HCT116 (cell line): ENCODE measurements at regions not wholly inside any gene's neighbourhood (a gene's known extent, or its start where the extent isn't known, plus 50 kb on each side); places are given as distances from the start of the nearest gene placed in this dataset.
A peak's percentile ranks its signal among the peaks of the same experiment; 100 is the strongest.

Source experiments
- ATAC-seq: fragments of 200-7000 bp; cut with Tn5 transposase; 2 replicates; pipeline ENCODE4 v1.9.1; 2020; ENCODE audit warnings: mild to moderate bottlenecking, moderate library complexity
- BruUV-seq: library from RNA; stranded (reverse); fragments of 400-500 nt; replicated peaks from 2 replicates; lab custom pipeline; 2021; lab: Mats Ljungman, UMichigan
- CTCF ChIA-PET: fragments of 300-600 bp; sonication (Branson Sonifier 250); formaldehyde crosslinking; loops from one replicate; lab custom pipeline; 2021; ENCODE audit warnings: antibody characterized with exemption; lab: Charles Lee
- POLR2A ChIA-PET: fragments of 300-600, 350-600 bp; sonication (Branson Sonifier 250); formaldehyde crosslinking; loops from one replicate; lab custom pipeline; 2021; ENCODE audit warnings: antibody characterized with exemption; lab: Charles Lee
- RAD21 ChIA-PET, 2 experiments: fragments of 300-600 bp; sonication (Branson Sonifier 250); formaldehyde crosslinking; loops; one replicate each; lab custom pipeline; 2023; ENCODE audit warnings: low total read pairs in 2 of 2; ENCODE audit not compliant: uncharacterized antibody in 2 of 2, unreplicated experiment in 2 of 2, low non-redundant PET in 1 of 2; lab: Charles Lee
- DNase-seq: peaks from one replicate; pipeline ENCODE4 v3.0.0-alpha.2; 2010; ENCODE audit warnings: low read depth, low spot score
- H2AFZ ChIP-seq: fragments of 200-600 bp; shearing (Covaris generic), sonication (generic); 2 replicates; pipeline ENCODE4 v1.6.1; 2017; ENCODE audit warnings: low read depth, mixed run types, mixed read lengths, antibody characterized with exemption, low read length; ENCODE audit not compliant: poor library complexity, severe bottlenecking
- H3K27ac ChIP-seq: 2 replicates; pipeline ENCODE4 v1.5.1; 2012; ENCODE audit warnings: low read depth, low read length
- H3K27me3 ChIP-seq: fragments of 200-600 bp; sonication (generic); 2 replicates; pipeline ENCODE4 v1.6.1; 2016; ENCODE audit warnings: mixed run types, low read length, mixed read lengths; ENCODE audit not compliant: insufficient read depth
- H3K36me3 ChIP-seq, 2 experiments: fragments of 200-500 bp in 1 of 2; fragments of 200-600 bp in 1 of 2; sonication (Bioruptor generic) in 1 of 2; sonication (generic) in 1 of 2; 2 replicates each; pipeline versions ENCODE4 v1.5.1 to v1.6.1; 2014 to 2016; ENCODE audit warnings: low read length in 2 of 2, inconsistent platforms in 1 of 2, mixed read lengths in 1 of 2, mixed run types in 1 of 2; ENCODE audit not compliant: insufficient read depth in 2 of 2, control insufficient read depth in 1 of 2
- H3K4me1 ChIP-seq, 2 experiments: fragments of 200-600 bp in 1 of 2; sonication (generic) in 1 of 2; 2 replicates each; pipeline versions ENCODE4 v1.5.1 to v1.6.1; 2012 to 2017; ENCODE audit warnings: low read length in 2 of 2, inconsistent platforms in 1 of 2, mild to moderate bottlenecking in 1 of 2, mixed read lengths in 1 of 2, mixed run types in 1 of 2, moderate library complexity in 1 of 2; ENCODE audit not compliant: insufficient read depth in 2 of 2, control insufficient read depth in 1 of 2
- H3K4me2 ChIP-seq: fragments of 200-600 bp; sonication (generic); 2 replicates; pipeline ENCODE4 v1.6.1; 2017; ENCODE audit warnings: mixed run types, low read length, mixed read lengths
- H3K4me3 ChIP-seq, 2 experiments: fragments of 200-600 bp in 1 of 2; sonication (generic) in 1 of 2; replicated peaks in 1 of 2; 2 replicates each; pipeline ENCODE4 v1.5.1; 2011 to 2016; ENCODE audit warnings: low read length in 2 of 2, control low read depth in 1 of 2, low read depth in 1 of 2, mild to moderate bottlenecking in 1 of 2, mixed read lengths in 1 of 2, mixed run types in 1 of 2
- H3K79me2 ChIP-seq: fragments of 200-600 bp; sonication (generic); 2 replicates; pipeline ENCODE4 v1.6.1; 2017; ENCODE audit warnings: mild to moderate bottlenecking, mixed run types, low read length, moderate library complexity, mixed read lengths; ENCODE audit not compliant: insufficient read depth
- H3K9ac ChIP-seq: fragments of 200-600 bp; sonication (generic); 2 replicates; pipeline ENCODE4 v1.6.1; 2016; ENCODE audit warnings: low read length, mixed read lengths
- H3K9me2 ChIP-seq: fragments of 200-600 bp; sonication (generic), shearing (Covaris generic); 2 replicates; pipeline ENCODE4 v1.6.1; 2017; ENCODE audit warnings: mixed run types, mild to moderate bottlenecking, moderate library complexity; ENCODE audit not compliant: insufficient read depth
- H3K9me3 ChIP-seq, 2 experiments: fragments of 200-500 bp in 1 of 2; fragments of 200-600 bp in 1 of 2; sonication (Bioruptor generic) in 1 of 2; sonication (generic) in 1 of 2; 2 replicates each; pipeline ENCODE4 v1.6.1; 2014 to 2017; ENCODE audit warnings: low read length in 2 of 2, mixed read lengths in 2 of 2, inconsistent platforms in 1 of 2, low read depth in 1 of 2, mild to moderate bottlenecking in 1 of 2, mixed run types in 1 of 2, moderate library complexity in 1 of 2; ENCODE audit not compliant: control insufficient read depth in 1 of 2, insufficient read depth in 1 of 2
- H4K20me1 ChIP-seq: fragments of 200-600 bp; sonication (generic), shearing (Covaris generic); 2 replicates; pipeline ENCODE4 v1.6.1; 2017; ENCODE audit warnings: mixed run types, mild to moderate bottlenecking, moderate library complexity; ENCODE audit not compliant: insufficient read depth
- CBX3 ChIP-seq: IDR thresholded peaks from 2 replicates; pipeline ENCODE4 v1.6.1; 2012; ENCODE audit warnings: low read depth
- CEBPB ChIP-seq: IDR thresholded peaks from 2 replicates; pipeline ENCODE4 v1.6.1; 2012; ENCODE audit warnings: low read depth
- ELF1 ChIP-seq: IDR thresholded peaks from 2 replicates; pipeline ENCODE4 v1.6.1; 2012; ENCODE audit warnings: low read depth, borderline replicate concordance
- EZH2 ChIP-seq: fragments of 200-600 bp; sonication (generic); IDR thresholded peaks from 2 replicates; pipeline ENCODE4 v1.6.1; 2017; ENCODE audit warnings: antibody characterized with exemption, mixed run types
- JUND ChIP-seq: IDR thresholded peaks from 2 replicates; pipeline ENCODE4 v1.6.1; 2012
- POLR2A ChIP-seq: IDR thresholded peaks from 2 replicates; pipeline ENCODE4 v1.7.0; 2011; ENCODE audit warnings: borderline replicate concordance; ENCODE audit not compliant: insufficient read depth, insufficient read length; ENCODE audit errors: extremely low read depth
- RAD21 ChIP-seq: IDR thresholded peaks from 2 replicates; pipeline ENCODE4 v1.6.1; 2012; ENCODE audit warnings: low read depth, mild to moderate bottlenecking
- SIN3A ChIP-seq: IDR thresholded peaks from 2 replicates; pipeline ENCODE4 v1.6.1; 2012; ENCODE audit warnings: low read depth
- SP1 ChIP-seq: IDR thresholded peaks from 2 replicates; pipeline ENCODE4 v1.6.1; 2012; ENCODE audit warnings: low read depth
- TCF7L2 ChIP-seq: IDR thresholded peaks from 2 replicates; pipeline ENCODE4 v1.7.0; 2011; ENCODE audit warnings: borderline replicate concordance, inconsistent platforms; ENCODE audit not compliant: insufficient read depth, insufficient read length; ENCODE audit errors: extremely low read depth
- ZFX ChIP-seq: fragments of 450-650 bp; IDR thresholded peaks from 2 replicates; pipeline ENCODE4 v1.6.1; 2017
- intact Hi-C: fragments of 100-400 bp; cut with micrococcal nuclease; formaldehyde crosslinking; loops from 2 replicates; pipeline ENCODE4 v1.10.0; 2022
- TF ChIP-seq, protein P1 (sequence below): IDR thresholded peaks from 2 replicates; pipeline ENCODE4 v1.6.1; 2012
- TF ChIP-seq, protein P2 (sequence below): IDR thresholded peaks from 2 replicates; pipeline ENCODE4 v1.6.1; 2011; ENCODE audit warnings: mild to moderate bottlenecking, low read length, moderate library complexity; ENCODE audit not compliant: insufficient replicate concordance; ENCODE audit errors: extremely low read depth
- TF ChIP-seq, protein P3 (sequence below): IDR thresholded peaks from 2 replicates; pipeline ENCODE4 v1.6.1; 2012
- TF ChIP-seq, protein P4 (sequence below), 3 experiments: fragments of 200-600 bp in 1 of 3; sonication (generic) in 1 of 3; IDR thresholded peaks in 2 of 3; conservative IDR thresholded peaks in 1 of 3; 2 replicates each; pipeline ENCODE4 v1.5.1; 2012 to 2017; ENCODE audit warnings: low read depth in 2 of 3, low read length in 2 of 3, antibody characterized with exemption in 1 of 3, borderline replicate concordance in 1 of 3, control low read depth in 1 of 3, mild to moderate bottlenecking in 1 of 3, mixed read lengths in 1 of 3, mixed run types in 1 of 3, moderate library complexity in 1 of 3; ENCODE audit not compliant: insufficient read depth in 1 of 3
- TF ChIP-seq, protein P5 (sequence below): IDR thresholded peaks from 2 replicates; pipeline ENCODE4 v1.6.1; 2012; ENCODE audit warnings: low read depth

DNA sequence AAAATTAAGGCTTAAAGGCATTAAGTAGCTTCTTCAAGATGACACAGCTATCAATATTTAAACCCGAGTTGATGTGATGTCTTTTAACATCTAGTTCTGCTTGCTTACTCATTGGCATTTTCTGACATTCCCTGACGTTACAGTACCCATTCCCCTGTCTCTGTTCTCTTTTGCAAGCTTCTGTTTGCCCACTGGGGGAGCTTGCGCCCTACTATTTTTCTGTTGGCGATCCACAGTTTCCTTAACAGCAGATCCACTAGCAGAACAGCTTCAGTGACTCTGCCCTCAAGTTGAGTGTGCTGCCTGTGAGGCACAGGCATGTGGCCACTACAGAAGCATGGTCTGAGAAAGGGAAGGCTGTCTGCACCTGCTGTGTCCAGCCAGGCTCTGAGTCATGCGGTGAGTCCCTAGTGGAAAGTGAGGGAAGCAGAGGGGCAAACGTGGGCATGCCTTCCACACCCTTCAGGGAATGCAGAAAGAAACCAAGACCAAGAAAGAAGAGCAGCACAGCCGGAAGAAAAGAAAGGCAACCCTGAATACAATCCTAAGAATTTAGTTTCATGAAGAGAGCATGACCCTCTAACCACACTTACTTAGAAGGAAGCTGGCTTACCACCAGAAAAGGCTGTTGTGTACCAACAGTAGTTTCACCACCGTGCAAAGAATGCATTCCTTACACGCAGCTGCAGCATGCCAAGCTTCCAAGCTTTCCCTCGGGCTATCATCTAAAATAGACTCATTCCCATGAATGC is 97.7 kb upstream of the VGLL2 start:
- no TSS peak for BruUV-seq
- Histone ChIP-seq H3K27ac (no peak overlapping the region), H4K20me1 (no peaks in the 10 kb centered on the region), H3K4me3 (no peak overlapping the region), H2AFZ (peak overlapping the region; percentile 33), H3K4me1 (peaks cover 0 to 7% of the 10 kb centered on the region in 2 experiments; a peak in 2 of 4 replicates), H3K79me2 (no peaks in the 10 kb centered on the region), H3K36me3 (no peaks in the 10 kb centered on the region), H3K9ac (no peak overlapping the region), H3K27me3 (no peaks in the 10 kb centered on the region), H3K9me2 (no peaks in the 10 kb centered on the region), H3K4me2 (peak overlapping the region; percentile 28; the same call in 1 of the 2 replicates), H3K9me3 (no peaks in the 10 kb centered on the region)
- RAD21 ChIA-PET: no interaction called here
- DNase-seq (peak; percentile 6), ATAC-seq (peak; percentile 89)
- TF ChIP-seq, protein P1, sequence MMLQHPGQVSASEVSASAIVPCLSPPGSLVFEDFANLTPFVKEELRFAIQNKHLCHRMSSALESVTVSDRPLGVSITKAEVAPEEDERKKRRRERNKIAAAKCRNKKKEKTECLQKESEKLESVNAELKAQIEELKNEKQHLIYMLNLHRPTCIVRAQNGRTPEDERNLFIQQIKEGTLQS: no peak
- TF ChIP-seq RAD21 (peak; percentile 19; the same call in 1 of the 2 replicates), SP1 (no peak), ELF1 (no peak), JUND (no peak), CBX3 (0 out of 2 replicates have a peak, but pooled peaks have one; percentile 40), EZH2 (no peak), ZFX (no peak), CEBPB (no peak), TCF7L2 (no peak), SIN3A (no peak), POLR2A (no peak)
- TF ChIP-seq, protein P2, sequence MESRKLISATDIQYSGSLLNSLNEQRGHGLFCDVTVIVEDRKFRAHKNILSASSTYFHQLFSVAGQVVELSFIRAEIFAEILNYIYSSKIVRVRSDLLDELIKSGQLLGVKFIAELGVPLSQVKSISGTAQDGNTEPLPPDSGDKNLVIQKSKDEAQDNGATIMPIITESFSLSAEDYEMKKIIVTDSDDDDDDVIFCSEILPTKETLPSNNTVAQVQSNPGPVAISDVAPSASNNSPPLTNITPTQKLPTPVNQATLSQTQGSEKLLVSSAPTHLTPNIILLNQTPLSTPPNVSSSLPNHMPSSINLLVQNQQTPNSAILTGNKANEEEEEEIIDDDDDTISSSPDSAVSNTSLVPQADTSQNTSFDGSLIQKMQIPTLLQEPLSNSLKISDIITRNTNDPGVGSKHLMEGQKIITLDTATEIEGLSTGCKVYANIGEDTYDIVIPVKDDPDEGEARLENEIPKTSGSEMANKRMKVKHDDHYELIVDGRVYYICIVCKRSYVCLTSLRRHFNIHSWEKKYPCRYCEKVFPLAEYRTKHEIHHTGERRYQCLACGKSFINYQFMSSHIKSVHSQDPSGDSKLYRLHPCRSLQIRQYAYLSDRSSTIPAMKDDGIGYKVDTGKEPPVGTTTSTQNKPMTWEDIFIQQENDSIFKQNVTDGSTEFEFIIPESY: no peak
- TF ChIP-seq, protein P3, sequence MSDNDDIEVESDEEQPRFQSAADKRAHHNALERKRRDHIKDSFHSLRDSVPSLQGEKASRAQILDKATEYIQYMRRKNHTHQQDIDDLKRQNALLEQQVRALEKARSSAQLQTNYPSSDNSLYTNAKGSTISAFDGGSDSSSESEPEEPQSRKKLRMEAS: peak; percentile 78
- TF ChIP-seq, protein P4, sequence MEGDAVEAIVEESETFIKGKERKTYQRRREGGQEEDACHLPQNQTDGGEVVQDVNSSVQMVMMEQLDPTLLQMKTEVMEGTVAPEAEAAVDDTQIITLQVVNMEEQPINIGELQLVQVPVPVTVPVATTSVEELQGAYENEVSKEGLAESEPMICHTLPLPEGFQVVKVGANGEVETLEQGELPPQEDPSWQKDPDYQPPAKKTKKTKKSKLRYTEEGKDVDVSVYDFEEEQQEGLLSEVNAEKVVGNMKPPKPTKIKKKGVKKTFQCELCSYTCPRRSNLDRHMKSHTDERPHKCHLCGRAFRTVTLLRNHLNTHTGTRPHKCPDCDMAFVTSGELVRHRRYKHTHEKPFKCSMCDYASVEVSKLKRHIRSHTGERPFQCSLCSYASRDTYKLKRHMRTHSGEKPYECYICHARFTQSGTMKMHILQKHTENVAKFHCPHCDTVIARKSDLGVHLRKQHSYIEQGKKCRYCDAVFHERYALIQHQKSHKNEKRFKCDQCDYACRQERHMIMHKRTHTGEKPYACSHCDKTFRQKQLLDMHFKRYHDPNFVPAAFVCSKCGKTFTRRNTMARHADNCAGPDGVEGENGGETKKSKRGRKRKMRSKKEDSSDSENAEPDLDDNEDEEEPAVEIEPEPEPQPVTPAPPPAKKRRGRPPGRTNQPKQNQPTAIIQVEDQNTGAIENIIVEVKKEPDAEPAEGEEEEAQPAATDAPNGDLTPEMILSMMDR (IDR thresholded peaks at IDR 0.05 in 2 of 3, conservative IDR thresholded peaks at IDR 0.05 in 1 of 3; ENCODE audit: borderline replicate concordance in 1 of 3, insufficient read depth in 1 of 3, low read depth in 2 of 3, low read length in 2 of 3): peak in 2 of 3 experiments; percentile 35 to 48; a peak in 3 of 6 replicates
- TF ChIP-seq, protein P5, sequence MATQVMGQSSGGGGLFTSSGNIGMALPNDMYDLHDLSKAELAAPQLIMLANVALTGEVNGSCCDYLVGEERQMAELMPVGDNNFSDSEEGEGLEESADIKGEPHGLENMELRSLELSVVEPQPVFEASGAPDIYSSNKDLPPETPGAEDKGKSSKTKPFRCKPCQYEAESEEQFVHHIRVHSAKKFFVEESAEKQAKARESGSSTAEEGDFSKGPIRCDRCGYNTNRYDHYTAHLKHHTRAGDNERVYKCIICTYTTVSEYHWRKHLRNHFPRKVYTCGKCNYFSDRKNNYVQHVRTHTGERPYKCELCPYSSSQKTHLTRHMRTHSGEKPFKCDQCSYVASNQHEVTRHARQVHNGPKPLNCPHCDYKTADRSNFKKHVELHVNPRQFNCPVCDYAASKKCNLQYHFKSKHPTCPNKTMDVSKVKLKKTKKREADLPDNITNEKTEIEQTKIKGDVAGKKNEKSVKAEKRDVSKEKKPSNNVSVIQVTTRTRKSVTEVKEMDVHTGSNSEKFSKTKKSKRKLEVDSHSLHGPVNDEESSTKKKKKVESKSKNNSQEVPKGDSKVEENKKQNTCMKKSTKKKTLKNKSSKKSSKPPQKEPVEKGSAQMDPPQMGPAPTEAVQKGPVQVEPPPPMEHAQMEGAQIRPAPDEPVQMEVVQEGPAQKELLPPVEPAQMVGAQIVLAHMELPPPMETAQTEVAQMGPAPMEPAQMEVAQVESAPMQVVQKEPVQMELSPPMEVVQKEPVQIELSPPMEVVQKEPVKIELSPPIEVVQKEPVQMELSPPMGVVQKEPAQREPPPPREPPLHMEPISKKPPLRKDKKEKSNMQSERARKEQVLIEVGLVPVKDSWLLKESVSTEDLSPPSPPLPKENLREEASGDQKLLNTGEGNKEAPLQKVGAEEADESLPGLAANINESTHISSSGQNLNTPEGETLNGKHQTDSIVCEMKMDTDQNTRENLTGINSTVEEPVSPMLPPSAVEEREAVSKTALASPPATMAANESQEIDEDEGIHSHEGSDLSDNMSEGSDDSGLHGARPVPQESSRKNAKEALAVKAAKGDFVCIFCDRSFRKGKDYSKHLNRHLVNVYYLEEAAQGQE: no peak
- CTCF ChIA-PET: interaction anchor here (1.2 kb wide), 1 partner anchor 151 kb away, joined by 4 read pairs; no protein-coding TSS in a partner anchor
- intact Hi-C loops: no loop called here
- POLR2A ChIA-PET: no interaction called here
